Keratinocyte (primary cell): ENCODE measurements at regions not wholly inside any gene's neighbourhood (a gene's known extent, or its start where the extent isn't known, plus 50 kb on each side); places are given as distances from the start of the nearest gene placed in this dataset.

Source experiments
- DNase-seq: peaks from one replicate; pipeline ENCODE4 v3.0.0-alpha.2; 2011; ENCODE audit warnings: low read depth, missing footprints, low spot score
- FAIRE-seq: peaks from 2 replicates; lab custom pipeline; 2011; peaks lifted over from hg19 to GRCh38; lab: Jason Lieb, UNC
- H2AFZ ChIP-seq: 2 replicates; pipeline ENCODE4 v1.6.0; 2012; ENCODE audit warnings: low read length, control low read depth, inconsistent platforms; ENCODE audit not compliant: control insufficient read depth
- H3K27ac ChIP-seq: 2 replicates; pipeline ENCODE4 v1.5.1; 2011; ENCODE audit warnings: low read length; ENCODE audit not compliant: control insufficient read depth, insufficient read depth
- H3K27me3 ChIP-seq: 3 replicates; pipeline ENCODE4 v1.6.0; 2011; ENCODE audit warnings: low read length; ENCODE audit not compliant: control insufficient read depth, insufficient read depth; ENCODE audit errors: extremely low read depth
- H3K36me3 ChIP-seq, 2 experiments: 2 replicates in 1 of 2; 3 replicates in 1 of 2; pipeline ENCODE4 v1.5.1; 2011; ENCODE audit warnings: low read length in 2 of 2, mild to moderate bottlenecking in 1 of 2; ENCODE audit not compliant: control insufficient read depth in 2 of 2, insufficient read depth in 2 of 2; ENCODE audit errors: extremely low read depth in 1 of 2
- H3K4me1 ChIP-seq: 3 replicates; pipeline ENCODE4 v1.5.1; 2011; ENCODE audit warnings: low read length; ENCODE audit not compliant: control insufficient read depth, insufficient read depth; ENCODE audit errors: extremely low read depth
- H3K4me2 ChIP-seq: 3 replicates; pipeline ENCODE4 v1.6.0; 2011; ENCODE audit warnings: low read depth, low read length; ENCODE audit not compliant: control insufficient read depth, insufficient read depth; ENCODE audit errors: extremely low read depth
- H3K4me3 ChIP-seq, 3 experiments: fragments of 200-600 bp in 1 of 3; sonication (generic) in 1 of 3; 2 replicates in 2 of 3; 3 replicates in 1 of 3; pipeline ENCODE4 v1.5.1; 2011 to 2016; ENCODE audit warnings: low read length in 3 of 3, mild to moderate bottlenecking in 3 of 3, control low read depth in 2 of 3, inconsistent platforms in 1 of 3, low read depth in 1 of 3, mixed read lengths in 1 of 3, mixed run types in 1 of 3, moderate library complexity in 1 of 3; ENCODE audit not compliant: control insufficient read depth in 2 of 3, insufficient read depth in 2 of 3; ENCODE audit errors: extremely low read depth in 1 of 3
- H3K79me2 ChIP-seq: 2 replicates; pipeline ENCODE4 v1.6.0; 2012; ENCODE audit warnings: low read length; ENCODE audit not compliant: control insufficient read depth, insufficient read depth
- H3K9ac ChIP-seq: 3 replicates; pipeline ENCODE4 v1.6.0; 2011; ENCODE audit warnings: low read length; ENCODE audit not compliant: control insufficient read depth, insufficient read depth; ENCODE audit errors: extremely low read depth
- H3K9me1 ChIP-seq: 3 replicates; pipeline ENCODE4 v1.6.0; 2011; ENCODE audit warnings: low read length; ENCODE audit not compliant: control insufficient read depth, insufficient read depth; ENCODE audit errors: extremely low read depth
- H3K9me3 ChIP-seq: 2 replicates; pipeline ENCODE4 v1.5.1; 2012; ENCODE audit warnings: low read depth, low read length; ENCODE audit not compliant: control insufficient read depth
- H4K20me1 ChIP-seq: 3 replicates; pipeline ENCODE4 v1.6.0; 2011; ENCODE audit warnings: low read length; ENCODE audit not compliant: control insufficient read depth, insufficient read depth; ENCODE audit errors: extremely low read depth
- CTCF ChIP-seq, 3 experiments: IDR thresholded peaks in 1 of 3; conservative IDR thresholded peaks in 1 of 3; optimal IDR thresholded peaks in 1 of 3; 2 replicates in 2 of 3; 3 replicates in 1 of 3; pipeline versions ENCODE3 to v1.5.1; 2011; ENCODE audit warnings: low read length in 3 of 3, mild to moderate bottlenecking in 3 of 3, moderate library complexity in 2 of 3, control low read depth in 1 of 3, inconsistent platforms in 1 of 3; ENCODE audit not compliant: insufficient read depth in 2 of 3; ENCODE audit errors: extremely low read depth in 1 of 3
- EZH2 ChIP-seq: IDR thresholded peaks from one replicate; pipeline ENCODE4 v1.6.1; 2012; ENCODE audit warnings: inconsistent platforms, mild to moderate bottlenecking, low read length, moderate library complexity
- dilution Hi-C: fragments of 300-500 bp; cut with MboI; formaldehyde crosslinking; loops from one replicate; pipeline ENCODE4 v1.7.0; 2020; ENCODE audit warnings: low sequenced_read_pairs; ENCODE audit not compliant: extremely low pct_ligation_motif_present

- Histone ChIP-seq H3K27me3 (peaks cover 6% of the 10 kb centered on the region), H3K9me3 (no peaks in the 10 kb centered on the region), H2AFZ (no peak overlapping the region), H3K9ac (no peak overlapping the region), H4K20me1 (no peaks in the 10 kb centered on the region), H3K9me1 (no peaks in the 10 kb centered on the region), H3K4me3 (no peak overlapping the region), H3K27ac (no peak overlapping the region), H3K36me3 (no peaks in the 10 kb centered on the region), H3K4me2 (no peak overlapping the region), H3K4me1 (no peaks in the 10 kb centered on the region), H3K79me2 (no peaks in the 10 kb centered on the region)
- dilution Hi-C loops = no loop called here
- TF ChIP-seq EZH2 (no peak), CTCF (optimal IDR thresholded peaks at IDR 0.05 in 1 of 3, IDR thresholded peaks at IDR 0.05 in 1 of 3, conservative IDR thresholded peaks at IDR 0.05 in 1 of 3; ENCODE audit: extremely low read depth in 1 of 3, insufficient read depth in 2 of 3, low read length in 3 of 3) (no peak)
- no peak for FAIRE-seq
- no peak for DNase-seq
Observed at GRCh38 chr3:39724233-39724846, 85.1 kb upstream of the MYRIP start.

GRCh38 chr3:39725321-39725720 is 84.1 kb upstream of the MYRIP start:
- no peak overlapping the region for H3K4me2 ChIP-seq
- FAIRE-seq = no peak
- no peak for TF ChIP-seq CTCF (optimal IDR thresholded peaks at IDR 0.05 in 1 of 3, IDR thresholded peaks at IDR 0.05 in 1 of 3, conservative IDR thresholded peaks at IDR 0.05 in 1 of 3; ENCODE audit: extremely low read depth in 1 of 3, insufficient read depth in 2 of 3, low read length in 3 of 3)
- TF ChIP-seq EZH2 = no peak
- no peaks in the 10 kb centered on the region for H3K79me2 ChIP-seq
- H2AFZ ChIP-seq = no peak overlapping the region
- H3K9ac ChIP-seq = no peak overlapping the region
- no peaks in the 10 kb centered on the region for H3K9me3 ChIP-seq
- no peaks in the 10 kb centered on the region for H4K20me1 ChIP-seq
- H3K27ac ChIP-seq = no peak overlapping the region
- no peaks in the 10 kb centered on the region for H3K9me1 ChIP-seq
- DNase-seq = no peak
- no peaks in the 10 kb centered on the region for H3K36me3 ChIP-seq
- dilution Hi-C loops = no loop called here
- peaks cover 6% of the 10 kb centered on the region for H3K27me3 ChIP-seq
- no peaks in the 10 kb centered on the region for H3K4me1 ChIP-seq
- no peak overlapping the region for H3K4me3 ChIP-seq
